Testis (tissue), 2 donors: ENCODE measurements at regions not wholly inside any gene's neighbourhood (a gene's known extent, or its start where the extent isn't known, plus 50 kb on each side); places are given as distances from the start of the nearest gene placed in this dataset.

ENCODE experiments used
- POLR2A ChIP-seq: fragments of 450-650 bp; IDR thresholded peaks from one replicate; pipeline ENCODE4 v1.6.1; 2017; ENCODE audit warnings: antibody characterized with exemption, mild to moderate bottlenecking, moderate library complexity
- TF ChIP-seq, protein P1 (sequence below), 3 experiments: fragments of 450-650 bp in 2 of 3; fragments of 200-600 bp in 1 of 3; sonication (generic) in 1 of 3; IDR thresholded peaks; one replicate each; pipeline ENCODE4 v1.5.1; 2016 to 2019; ENCODE audit warnings: antibody characterized with exemption in 3 of 3, mild to moderate bottlenecking in 2 of 3, moderate library complexity in 1 of 3

DNA sequence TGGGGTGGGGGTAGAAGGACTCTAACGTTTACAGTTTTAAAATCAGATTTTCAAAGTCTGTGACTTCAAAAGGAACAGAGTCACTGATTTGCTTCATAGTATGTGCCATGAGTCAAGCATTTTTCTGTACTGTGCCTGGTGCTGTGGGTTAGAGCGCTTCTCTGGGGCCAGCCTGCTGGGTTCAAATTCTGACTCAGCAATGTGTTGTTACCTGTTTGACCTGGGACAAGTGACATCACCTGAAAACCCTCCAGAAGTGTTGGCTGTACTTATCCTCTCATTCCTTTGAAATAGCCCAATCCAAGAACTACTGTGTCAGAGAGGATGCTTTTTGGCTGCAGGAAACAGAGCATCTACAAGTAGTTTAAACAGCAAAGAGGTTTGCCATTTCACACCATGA is 101.7 kb downstream of the LSM3 start:
- TF ChIP-seq, protein P1, sequence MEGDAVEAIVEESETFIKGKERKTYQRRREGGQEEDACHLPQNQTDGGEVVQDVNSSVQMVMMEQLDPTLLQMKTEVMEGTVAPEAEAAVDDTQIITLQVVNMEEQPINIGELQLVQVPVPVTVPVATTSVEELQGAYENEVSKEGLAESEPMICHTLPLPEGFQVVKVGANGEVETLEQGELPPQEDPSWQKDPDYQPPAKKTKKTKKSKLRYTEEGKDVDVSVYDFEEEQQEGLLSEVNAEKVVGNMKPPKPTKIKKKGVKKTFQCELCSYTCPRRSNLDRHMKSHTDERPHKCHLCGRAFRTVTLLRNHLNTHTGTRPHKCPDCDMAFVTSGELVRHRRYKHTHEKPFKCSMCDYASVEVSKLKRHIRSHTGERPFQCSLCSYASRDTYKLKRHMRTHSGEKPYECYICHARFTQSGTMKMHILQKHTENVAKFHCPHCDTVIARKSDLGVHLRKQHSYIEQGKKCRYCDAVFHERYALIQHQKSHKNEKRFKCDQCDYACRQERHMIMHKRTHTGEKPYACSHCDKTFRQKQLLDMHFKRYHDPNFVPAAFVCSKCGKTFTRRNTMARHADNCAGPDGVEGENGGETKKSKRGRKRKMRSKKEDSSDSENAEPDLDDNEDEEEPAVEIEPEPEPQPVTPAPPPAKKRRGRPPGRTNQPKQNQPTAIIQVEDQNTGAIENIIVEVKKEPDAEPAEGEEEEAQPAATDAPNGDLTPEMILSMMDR (IDR thresholded peaks at IDR 0.05), result no peak
- no peak for TF ChIP-seq POLR2A
